GM23338 (cell line): ENCODE measurements at regions not wholly inside any gene's neighbourhood (a gene's known extent, or its start where the extent isn't known, plus 50 kb on each side); places are given as distances from the start of the nearest gene placed in this dataset.

Experiments
- ATAC-seq: fragments of 200-7000 bp; cut with Tn5 transposase; 3 replicates; pipeline ENCODE4 v1.9.1; 2020
- DNase-seq: peaks from one replicate; pipeline ENCODE4 v3.0.0-alpha.2; 2015; ENCODE audit warnings: low spot score
- H2AFZ ChIP-seq: fragments of 200-600 bp; sonication (generic); 2 replicates; pipeline ENCODE4 v1.8.0; 2016; ENCODE audit warnings: antibody characterized with exemption, mild to moderate bottlenecking, moderate library complexity
- H3F3A ChIP-seq: fragments of 200-600 bp; sonication (generic); replicated peaks from 2 replicates; pipeline ENCODE4 v1.8.0; 2017; ENCODE audit warnings: antibody characterized with exemption, mixed run types, low read depth
- H3K27ac ChIP-seq: fragments of 200-600 bp; sonication (generic); 2 replicates; pipeline ENCODE4 v1.6.1; 2016; ENCODE audit warnings: low read depth
- H3K27me3 ChIP-seq: fragments of 200-600 bp; sonication (generic); 2 replicates; pipeline ENCODE4 v1.8.0; 2016; ENCODE audit warnings: mild to moderate bottlenecking, mixed run types, moderate library complexity; ENCODE audit not compliant: insufficient read depth
- H3K36me3 ChIP-seq: fragments of 200-600 bp; sonication (generic); 2 replicates; pipeline ENCODE4 v1.8.0; 2016; ENCODE audit warnings: mild to moderate bottlenecking; ENCODE audit not compliant: insufficient read depth
- H3K4me1 ChIP-seq: fragments of 200-600 bp; sonication (generic); 2 replicates; pipeline ENCODE4 v1.8.0; 2016; ENCODE audit warnings: mild to moderate bottlenecking, moderate library complexity; ENCODE audit not compliant: insufficient read depth
- H3K4me2 ChIP-seq: fragments of 200-600 bp; sonication (generic); 2 replicates; pipeline ENCODE4 v1.7.1; 2017; ENCODE audit warnings: mixed run types
- H3K4me3 ChIP-seq: fragments of 200-600 bp; sonication (generic); 2 replicates; pipeline ENCODE4 v1.6.1; 2016; ENCODE audit warnings: mixed run types
- H3K79me2 ChIP-seq: fragments of 200-600 bp; sonication (generic); replicated peaks from 2 replicates; pipeline ENCODE4 v1.8.0; 2017; ENCODE audit warnings: mild to moderate bottlenecking; ENCODE audit not compliant: insufficient read depth
- H3K9me2 ChIP-seq: fragments of 200-600 bp; sonication (generic); 2 replicates; pipeline ENCODE4 v1.8.0; 2017; ENCODE audit not compliant: insufficient read depth
- H4K20me1 ChIP-seq: fragments of 200-600 bp; sonication (generic); replicated peaks from 2 replicates; pipeline ENCODE4 v1.8.0; 2017; ENCODE audit warnings: mild to moderate bottlenecking; ENCODE audit not compliant: insufficient read depth
- H3K27ac Mint-ChIP-seq: 2 replicates; pipeline ENCODE4 v1.8.0; 2020; ENCODE audit warnings: inconsistent platforms, mild to moderate bottlenecking, moderate library complexity, mixed read lengths
- H3K27me3 Mint-ChIP-seq: 3 replicates; pipeline ENCODE4 v1.8.0; 2022; ENCODE audit warnings: low read depth, mild to moderate bottlenecking, moderate library complexity, mixed read lengths, inconsistent platforms; ENCODE audit not compliant: insufficient read depth, poor library complexity
- H3K36me3 Mint-ChIP-seq: 3 replicates; pipeline ENCODE4 v1.8.0; 2021; ENCODE audit warnings: low read depth, mild to moderate bottlenecking, inconsistent platforms, moderate library complexity, mixed read lengths
- H3K4me1 Mint-ChIP-seq: 3 replicates; pipeline ENCODE4 v1.8.0; 2020; ENCODE audit warnings: mild to moderate bottlenecking, inconsistent platforms, mixed read lengths
- H3K4me3 Mint-ChIP-seq: 3 replicates; pipeline ENCODE4 v1.8.0; 2021; ENCODE audit warnings: moderate library complexity, mild to moderate bottlenecking, inconsistent platforms, mixed read lengths
- H3K9me3 Mint-ChIP-seq: 3 replicates; pipeline ENCODE4 v1.8.0; 2020; ENCODE audit warnings: moderate library complexity, mild to moderate bottlenecking, inconsistent platforms, mixed read lengths
- CREB1 ChIP-seq: fragments of 250-450 bp; sonication (Bioruptor Pico); IDR thresholded peaks from 2 replicates; pipeline ENCODE4 v1.5.0; 2020; ENCODE audit warnings: low read depth, mild to moderate bottlenecking, moderate library complexity
- CTCF ChIP-seq, 2 experiments: fragments of 200-600 bp in 1 of 2; sonication (generic) in 1 of 2; conservative IDR thresholded peaks; 2 replicates each; pipeline versions ENCODE4 v1.5.1 to v1.6.1; 2016 to 2017; ENCODE audit warnings: antibody characterized with exemption in 2 of 2, low read depth in 2 of 2, mild to moderate bottlenecking in 2 of 2, moderate library complexity in 1 of 2
- ETS1 ChIP-seq: IDR thresholded peaks from 2 replicates; pipeline ENCODE4 v1.6.1; 2016; ENCODE audit warnings: antibody characterized with exemption
- EZH2 ChIP-seq: fragments of 200-600 bp; sonication (generic); IDR thresholded peaks from one replicate; pipeline ENCODE4 v1.8.0; 2017; ENCODE audit warnings: antibody characterized with exemption, mild to moderate bottlenecking, low read depth; ENCODE audit not compliant: unreplicated experiment
- EZH2phosphoT487 ChIP-seq: fragments of 200-600 bp; sonication (generic); IDR thresholded peaks from one replicate; pipeline ENCODE4 v1.8.1; 2018; ENCODE audit warnings: antibody characterized with exemption; ENCODE audit not compliant: unreplicated experiment
- JUNB ChIP-seq: IDR thresholded peaks from one replicate; pipeline ENCODE4 v1.6.1; 2016; ENCODE audit warnings: antibody characterized with exemption; ENCODE audit not compliant: unreplicated experiment
- NANOG ChIP-seq: IDR thresholded peaks from 2 replicates; pipeline ENCODE4 v1.6.1; 2016; ENCODE audit warnings: antibody characterized with exemption, borderline replicate concordance
- POLR2AphosphoS5 ChIP-seq: IDR thresholded peaks from 2 replicates; pipeline ENCODE4 v1.6.1; 2016; ENCODE audit warnings: antibody characterized with exemption, low read depth
- REST ChIP-seq: IDR thresholded peaks from one replicate; pipeline ENCODE4 v1.6.1; 2018; ENCODE audit warnings: antibody characterized with exemption; ENCODE audit not compliant: unreplicated experiment
- STAT1 ChIP-seq: IDR thresholded peaks from one replicate; pipeline ENCODE4 v1.6.1; 2016; ENCODE audit warnings: antibody characterized with exemption; ENCODE audit not compliant: unreplicated experiment
- ZNF114 ChIP-seq: fragments of 250-450 bp; sonication (Bioruptor Pico); IDR thresholded peaks from 2 replicates; pipeline ENCODE4 v1.5.0; 2020; ENCODE audit warnings: mild to moderate bottlenecking, moderate library complexity
- ZNF331 ChIP-seq: fragments of 250-450 bp; sonication (Bioruptor Pico); IDR thresholded peaks from 2 replicates; pipeline ENCODE4 v1.5.0; 2020; ENCODE audit warnings: low read depth, mild to moderate bottlenecking, moderate library complexity
- ZNF462 ChIP-seq: fragments of 250-450 bp; sonication (Bioruptor Pico); IDR thresholded peaks from 2 replicates; pipeline ENCODE4 v1.5.0; 2020; ENCODE audit warnings: mild to moderate bottlenecking, moderate library complexity

- DNase-seq (no peak), ATAC-seq (no peak)
- peaks cover 8% of the 10 kb centered on the region; the same call in 1 of the 2 replicates for H3K4me1 ChIP-seq
- H4K20me1 ChIP-seq: no peaks in the 10 kb centered on the region
- TF ChIP-seq ETS1 (no peak), REST (no peak), JUNB (no peak), CREB1 (CRISPR knock-in tag) (no peak), ZNF114 (CRISPR knock-in tag) (no peak), STAT1 (no peak), EZH2phosphoT487 (no peak), NANOG (no peak), CTCF (conservative IDR thresholded peaks at IDR 0.05; ENCODE audit: low read depth in 2 of 2) (no peak), ZNF462 (CRISPR knock-in tag) (no peak), POLR2AphosphoS5 (no peak), ZNF331 (CRISPR knock-in tag) (no peak), EZH2 (no peak)
- no peaks in the 10 kb centered on the region for H3K36me3 Mint-ChIP-seq
- peaks cover 7% of the 10 kb centered on the region; the same call in 2 of the 3 replicates for H3K4me1 Mint-ChIP-seq
- H3K27me3 Mint-ChIP-seq: no peaks in the 10 kb centered on the region
- no peak overlapping the region for H2AFZ ChIP-seq
- H3K79me2 ChIP-seq: no peaks in the 10 kb centered on the region
- H3K9me2 ChIP-seq: peaks cover 13% of the 10 kb centered on the region
- no peak overlapping the region for H3K4me2 ChIP-seq
- H3K27me3 ChIP-seq: no peaks in the 10 kb centered on the region
- no peaks in the 10 kb centered on the region; the same call in 2 of the 3 replicates for H3K9me3 Mint-ChIP-seq
- H3K36me3 ChIP-seq: no peaks in the 10 kb centered on the region
- no peak overlapping the region for H3K27ac ChIP-seq
- H3K4me3 ChIP-seq: no peak overlapping the region
- H3K27ac Mint-ChIP-seq: no peak overlapping the region
- H3F3A ChIP-seq: no peaks in the 10 kb centered on the region
- no peak overlapping the region for H3K4me3 Mint-ChIP-seq
Measured at GRCh38 chr2:150351922-150352321, 135.5 kb downstream of the RND3 start.
